ENCODE measurements at regions not wholly inside any gene's neighbourhood (a gene's known extent, or its start where the extent isn't known, plus 50 kb on each side); places are given as distances from the start of the nearest gene placed in this dataset.
"Not testable (repeated sequence)": the region's sequence is repeated elsewhere in the genome, so short reads cannot be mapped to it uniquely, and the experiment has no call there.

DNA sequence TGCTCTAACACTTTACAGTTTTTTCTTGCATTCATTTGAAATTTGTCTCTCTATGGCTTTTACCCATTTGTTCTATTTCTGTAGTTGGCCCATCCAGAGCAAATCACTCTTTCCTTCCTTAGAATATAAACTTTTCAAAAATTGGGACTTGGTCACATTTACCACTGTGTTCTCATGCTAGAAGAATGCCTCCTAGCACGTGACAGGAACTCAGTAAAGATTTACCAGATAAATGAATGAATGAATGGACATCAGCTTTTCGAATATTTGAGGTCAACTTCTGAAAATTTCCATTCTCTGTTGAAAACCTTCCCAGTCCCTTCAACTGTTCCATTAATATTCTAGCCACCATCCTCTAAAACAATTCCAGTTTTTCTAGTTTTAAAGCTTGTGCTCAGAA lies 294.5 kb downstream of the CD83 start:
- TF ChIP-seq SPI1 (IDR thresholded peaks at IDR 0.05; ENCODE audit: borderline replicate concordance, low read depth) (no peak), REST (IDR thresholded peaks at IDR 0.05; ENCODE audit: insufficient replicate concordance, low read depth) (no peak), GABPA (IDR thresholded peaks at IDR 0.05; ENCODE audit: low read depth) (no peak), CTCF (IDR thresholded peaks at IDR 0.05; ENCODE audit: insufficient read depth, low read length) (no peak), POLR2AphosphoS5 (IDR thresholded peaks at IDR 0.05; ENCODE audit: low read depth) (no peak)
- no peak for DNase-seq (ENCODE audit: low read depth in 1 of 2, low spot score in 1 of 2)
- Histone ChIP-seq H3K4me3 (replicated peaks; ENCODE audit: insufficient read depth, low read length) (no peak overlapping the region), H3K27me3 (ENCODE audit: insufficient read depth, poor library complexity, severe bottlenecking) (no peaks in the 10 kb centered on the region), H3K27ac (replicated peaks) (no peak overlapping the region)

DNA sequence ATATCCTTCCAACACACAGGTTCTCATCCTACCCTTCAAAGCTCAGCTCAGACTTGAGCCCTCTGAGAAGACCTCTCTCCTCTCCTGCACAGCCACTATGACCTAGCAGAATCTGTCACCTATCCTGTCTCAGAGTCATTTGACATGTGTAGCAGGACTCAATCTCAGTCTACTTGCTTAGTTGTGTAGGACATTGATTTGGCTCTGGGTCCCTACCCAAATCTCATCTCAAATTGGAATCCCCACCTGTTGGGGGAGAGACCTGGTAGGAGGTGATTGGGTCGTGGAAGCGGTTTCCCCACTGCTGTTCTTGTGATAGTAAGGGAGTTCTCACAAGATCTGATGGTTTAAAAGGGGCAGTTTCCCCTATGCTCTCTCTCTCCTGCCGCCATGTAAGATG lies 297.9 kb downstream of the CD83 start:
- Histone ChIP-seq H3K27me3 (ENCODE audit: insufficient read depth, poor library complexity, severe bottlenecking) (no peaks in the 10 kb centered on the region), H3K4me3 (replicated peaks; ENCODE audit: insufficient read depth, low read length) (no peak overlapping the region), H3K27ac (replicated peaks) (no peak overlapping the region)
- DNase-seq (ENCODE audit: low read depth in 1 of 2, low spot score in 1 of 2): no peak
- no peak for TF ChIP-seq SPI1 (IDR thresholded peaks at IDR 0.05; ENCODE audit: borderline replicate concordance, low read depth)
- TF ChIP-seq REST (IDR thresholded peaks at IDR 0.05; ENCODE audit: insufficient replicate concordance, low read depth): no peak
- no peak for TF ChIP-seq GABPA (IDR thresholded peaks at IDR 0.05; ENCODE audit: low read depth)

DNA sequence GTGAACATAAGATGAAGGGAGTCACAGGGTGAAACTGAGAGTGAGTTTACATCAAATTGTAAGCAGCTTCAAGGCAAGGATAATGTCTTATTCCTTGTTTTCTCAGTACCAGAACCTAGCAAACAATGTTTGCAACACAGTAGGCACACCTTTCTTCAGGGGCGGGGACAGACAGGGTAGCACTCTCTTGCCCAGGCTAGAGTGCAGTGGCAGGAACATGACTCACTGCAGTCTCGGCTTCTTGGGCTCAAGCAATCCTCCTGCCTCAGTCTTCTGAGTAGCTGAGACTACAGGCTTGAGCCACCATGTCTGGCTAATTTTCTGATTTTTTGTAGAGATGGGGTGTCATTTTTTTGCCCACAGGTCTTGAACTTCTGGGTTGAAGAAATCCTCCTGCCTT lies 299.8 kb downstream of the CD83 start:
- H3K27me3 ChIP-seq (ENCODE audit: insufficient read depth, poor library complexity, severe bottlenecking): no peaks in the 10 kb centered on the region
- no peak overlapping the region for H3K27ac ChIP-seq (replicated peaks)
- DNase-seq (ENCODE audit: low read depth in 1 of 2, low spot score in 1 of 2): no peak
- H3K4me3 ChIP-seq (replicated peaks; ENCODE audit: insufficient read depth, low read length): no peak overlapping the region
- TF ChIP-seq GABPA (IDR thresholded peaks at IDR 0.05; ENCODE audit: low read depth): no peak
- no peak for TF ChIP-seq REST (IDR thresholded peaks at IDR 0.05; ENCODE audit: insufficient replicate concordance, low read depth)
- TF ChIP-seq CTCF (IDR thresholded peaks at IDR 0.05; ENCODE audit: insufficient read depth, low read length): no peak
- TF ChIP-seq POLR2AphosphoS5 (IDR thresholded peaks at IDR 0.05; ENCODE audit: low read depth): no peak
- no peak for TF ChIP-seq SPI1 (IDR thresholded peaks at IDR 0.05; ENCODE audit: borderline replicate concordance, low read depth)

DNA sequence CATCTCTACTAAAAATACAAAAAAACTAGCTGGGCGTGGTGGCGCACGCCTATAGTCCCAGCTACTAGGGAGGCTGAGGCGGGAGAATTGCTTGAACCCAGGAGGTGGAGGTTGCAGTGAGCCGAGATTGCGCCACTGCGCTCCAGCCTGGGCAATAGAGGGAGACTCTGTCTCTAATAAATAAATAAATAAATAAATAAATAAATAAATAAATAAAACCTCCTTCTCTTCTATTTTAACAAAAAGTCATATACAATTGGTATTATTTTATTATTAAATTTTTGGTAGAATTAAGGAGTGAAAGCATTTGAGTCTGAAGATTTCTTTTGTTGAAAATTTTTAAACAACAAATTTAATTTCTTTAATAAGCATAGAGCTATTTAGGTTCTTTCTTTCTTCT lies 301.7 kb downstream of the CD83 start:
- DNase-seq (ENCODE audit: low read depth in 1 of 2, low spot score in 1 of 2); H3K4me3 ChIP-seq (replicated peaks; ENCODE audit: insufficient read depth, low read length); H3K27me3 ChIP-seq (ENCODE audit: insufficient read depth, poor library complexity, severe bottlenecking); H3K27ac ChIP-seq (replicated peaks): not testable (repeated sequence)

All from HL-60 (cell line).